ENCODE measurements at regions not wholly inside any gene's neighbourhood (a gene's known extent, or its start where the extent isn't known, plus 50 kb on each side); places are given as distances from the start of the nearest gene placed in this dataset.
"Not testable (repeated sequence)": the region's sequence is repeated elsewhere in the genome, so short reads cannot be mapped to it uniquely, and the experiment has no call there.

DNA sequence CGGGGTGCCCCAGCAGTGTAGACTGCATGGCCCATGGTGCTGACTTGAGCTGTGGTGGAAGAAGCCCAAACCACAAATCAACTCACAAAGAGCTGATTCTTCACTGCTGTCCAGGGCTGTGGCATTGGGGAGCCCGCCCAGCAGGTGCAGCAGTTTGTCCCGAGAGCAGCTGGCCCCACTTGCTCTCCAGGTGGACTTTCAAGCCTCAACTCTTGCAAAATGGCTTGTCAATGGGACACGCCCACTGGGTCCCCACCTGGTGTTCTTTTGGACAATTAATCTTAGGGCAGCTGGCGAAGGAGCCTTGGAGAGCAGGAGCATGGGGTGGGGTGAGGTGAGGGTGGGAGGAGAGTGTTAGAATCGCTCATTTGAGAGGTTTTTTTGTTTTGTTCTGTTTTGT lies 117.9 kb downstream of the MYCN start:
- Histone ChIP-seq H3K4me1 (peaks cover 14% of the 10 kb centered on the region), H3K4me3 (no peak overlapping the region), H3K27me3 (ENCODE audit: low read depth) (no peaks in the 10 kb centered on the region), H3K36me3 (no peaks in the 10 kb centered on the region), H3K27ac (replicated peaks) (no peak overlapping the region), H3K9me3 (replicated peaks) (peaks cover 4% of the 10 kb centered on the region)
- TF ChIP-seq, protein P1, sequence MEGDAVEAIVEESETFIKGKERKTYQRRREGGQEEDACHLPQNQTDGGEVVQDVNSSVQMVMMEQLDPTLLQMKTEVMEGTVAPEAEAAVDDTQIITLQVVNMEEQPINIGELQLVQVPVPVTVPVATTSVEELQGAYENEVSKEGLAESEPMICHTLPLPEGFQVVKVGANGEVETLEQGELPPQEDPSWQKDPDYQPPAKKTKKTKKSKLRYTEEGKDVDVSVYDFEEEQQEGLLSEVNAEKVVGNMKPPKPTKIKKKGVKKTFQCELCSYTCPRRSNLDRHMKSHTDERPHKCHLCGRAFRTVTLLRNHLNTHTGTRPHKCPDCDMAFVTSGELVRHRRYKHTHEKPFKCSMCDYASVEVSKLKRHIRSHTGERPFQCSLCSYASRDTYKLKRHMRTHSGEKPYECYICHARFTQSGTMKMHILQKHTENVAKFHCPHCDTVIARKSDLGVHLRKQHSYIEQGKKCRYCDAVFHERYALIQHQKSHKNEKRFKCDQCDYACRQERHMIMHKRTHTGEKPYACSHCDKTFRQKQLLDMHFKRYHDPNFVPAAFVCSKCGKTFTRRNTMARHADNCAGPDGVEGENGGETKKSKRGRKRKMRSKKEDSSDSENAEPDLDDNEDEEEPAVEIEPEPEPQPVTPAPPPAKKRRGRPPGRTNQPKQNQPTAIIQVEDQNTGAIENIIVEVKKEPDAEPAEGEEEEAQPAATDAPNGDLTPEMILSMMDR (IDR thresholded peaks at IDR 0.05; ENCODE audit: borderline replicate concordance), result no peak
- intact Hi-C loops (cut with micrococcal nuclease), result no loop called here
- no peak for DNase-seq

DNA sequence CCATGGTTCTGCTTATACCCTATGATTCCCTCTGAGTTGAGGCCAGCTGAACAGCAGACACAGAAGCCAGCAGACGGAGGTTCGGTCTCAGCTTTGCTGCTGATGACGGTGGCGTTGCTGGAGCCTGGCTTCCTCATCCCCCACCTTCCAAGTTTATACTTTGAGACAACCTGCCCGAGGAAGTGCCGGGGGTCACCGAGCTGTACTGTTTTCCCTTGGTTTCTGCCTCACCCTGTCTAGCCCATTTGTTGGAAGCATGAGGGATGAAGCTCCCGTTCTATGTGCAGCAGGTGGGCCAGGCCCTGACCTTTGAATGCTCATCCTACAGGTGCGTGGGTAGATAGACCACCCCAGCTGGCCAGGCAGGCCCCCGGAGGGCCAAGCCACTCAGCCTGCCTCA lies 117.3 kb downstream of the MYCN start:
- no peaks in the 10 kb centered on the region for H3K27me3 ChIP-seq (ENCODE audit: low read depth)
- H3K27ac ChIP-seq (replicated peaks), result no peak overlapping the region
- DNase-seq, result no peak
- H3K4me3 ChIP-seq, result no peak overlapping the region
- intact Hi-C loops (cut with micrococcal nuclease), result no loop called here
- H3K4me1 ChIP-seq, result peaks cover 14% of the 10 kb centered on the region
- TF ChIP-seq, protein P1 (IDR thresholded peaks at IDR 0.05; ENCODE audit: borderline replicate concordance), result no peak
- no peaks in the 10 kb centered on the region for H3K36me3 ChIP-seq
- H3K9me3 ChIP-seq (replicated peaks), result no peaks in the 10 kb centered on the region

DNA sequence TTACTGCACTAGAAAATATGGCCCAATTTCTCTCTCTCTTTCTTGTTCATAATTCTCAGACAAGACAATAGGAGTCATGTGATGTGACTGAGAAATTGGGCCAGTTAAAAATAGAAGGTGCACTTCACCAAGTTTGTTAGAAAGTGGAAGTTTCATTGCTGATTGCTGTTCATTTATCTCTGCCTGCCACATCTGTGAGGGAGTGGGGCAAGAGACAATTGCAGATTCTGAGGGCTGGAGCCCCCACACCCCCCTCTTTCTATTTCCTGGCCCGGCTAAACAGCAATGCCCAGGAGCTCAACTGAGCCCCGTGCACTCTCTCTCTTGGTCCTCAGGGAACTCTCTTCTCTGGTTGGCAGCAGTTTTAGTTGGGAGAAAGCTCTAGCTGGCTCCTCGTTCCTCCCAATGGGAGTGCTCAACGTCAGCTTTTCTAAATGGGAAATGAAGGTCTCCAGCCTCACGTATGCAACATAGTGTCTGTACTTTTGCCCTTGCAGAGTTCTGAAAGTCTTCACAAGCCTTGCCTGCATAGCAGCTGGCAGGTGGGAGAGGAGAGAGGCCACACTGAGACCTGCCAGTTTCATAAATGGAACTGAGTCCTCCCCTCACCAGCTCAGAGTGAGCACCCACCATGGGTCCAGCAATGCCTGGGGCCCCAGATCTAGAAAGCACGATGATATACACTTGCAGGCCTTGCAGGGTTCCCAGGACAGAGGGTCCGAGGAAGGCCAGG lies 115.7 kb downstream of the MYCN start:
- no peaks in the 10 kb centered on the region for H3K36me3 ChIP-seq
- H3K27ac ChIP-seq (replicated peaks), result no peak overlapping the region
- H3K4me1 ChIP-seq, result peaks cover 14% of the 10 kb centered on the region
- TF ChIP-seq, protein P1 (IDR thresholded peaks at IDR 0.05; ENCODE audit: borderline replicate concordance), result no peak
- H3K27me3 ChIP-seq (ENCODE audit: low read depth), result no peaks in the 10 kb centered on the region
- intact Hi-C loops (cut with micrococcal nuclease), result no loop called here
- H3K4me3 ChIP-seq, result no peak overlapping the region
- H3K9me3 ChIP-seq (replicated peaks), result no peaks in the 10 kb centered on the region
- DNase-seq, result no peak

DNA sequence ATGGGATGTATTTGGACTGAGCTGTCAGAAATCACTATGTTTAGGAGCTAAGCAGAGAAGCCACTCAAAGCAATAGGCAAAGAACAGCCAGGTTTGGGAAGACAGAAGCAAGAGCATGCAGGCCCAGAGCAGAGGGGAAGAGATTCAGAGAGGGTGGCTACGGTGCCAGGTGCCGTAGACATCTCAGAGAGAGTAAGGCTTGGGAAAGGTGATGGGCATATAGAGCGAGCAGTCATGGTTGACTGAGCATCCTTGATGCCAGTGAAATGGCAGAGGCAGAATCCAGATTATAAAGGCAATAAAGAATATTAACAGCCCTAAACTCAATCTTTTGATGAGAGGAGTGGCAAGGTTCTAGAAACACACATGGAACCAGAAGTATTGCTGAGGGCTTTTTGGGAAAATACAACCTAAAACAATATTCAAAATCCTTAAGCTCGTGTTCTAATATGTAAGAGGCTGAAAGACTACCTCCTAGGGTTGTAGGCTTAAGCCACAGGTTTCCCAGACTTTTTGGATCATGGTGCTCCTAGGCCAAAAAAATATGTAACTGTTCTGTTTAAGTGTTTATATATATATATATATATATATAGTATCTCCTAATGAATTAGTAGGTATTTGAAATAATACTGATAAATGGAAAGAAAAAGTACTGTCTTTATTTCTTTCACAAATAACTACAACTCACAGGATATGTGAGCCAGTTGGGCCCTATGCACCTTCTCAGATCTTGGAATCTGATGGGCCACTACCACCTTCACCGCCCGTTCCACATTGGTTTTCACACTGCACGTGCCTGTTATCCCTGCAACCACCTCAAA lies 113.3 kb downstream of the MYCN start:
- Histone ChIP-seq H3K27me3 (ENCODE audit: low read depth) (peaks cover 12% of the 10 kb centered on the region), H3K36me3 (no peaks in the 10 kb centered on the region), H3K4me3 (no peak overlapping the region), H3K4me1 (peaks cover 14% of the 10 kb centered on the region), H3K9me3 (replicated peaks) (no peaks in the 10 kb centered on the region), H3K27ac (replicated peaks) (no peak overlapping the region)
- intact Hi-C loops (cut with micrococcal nuclease), result no loop called here
- TF ChIP-seq, protein P1 (IDR thresholded peaks at IDR 0.05; ENCODE audit: borderline replicate concordance), result no peak
- DNase-seq, result no peak

DNA sequence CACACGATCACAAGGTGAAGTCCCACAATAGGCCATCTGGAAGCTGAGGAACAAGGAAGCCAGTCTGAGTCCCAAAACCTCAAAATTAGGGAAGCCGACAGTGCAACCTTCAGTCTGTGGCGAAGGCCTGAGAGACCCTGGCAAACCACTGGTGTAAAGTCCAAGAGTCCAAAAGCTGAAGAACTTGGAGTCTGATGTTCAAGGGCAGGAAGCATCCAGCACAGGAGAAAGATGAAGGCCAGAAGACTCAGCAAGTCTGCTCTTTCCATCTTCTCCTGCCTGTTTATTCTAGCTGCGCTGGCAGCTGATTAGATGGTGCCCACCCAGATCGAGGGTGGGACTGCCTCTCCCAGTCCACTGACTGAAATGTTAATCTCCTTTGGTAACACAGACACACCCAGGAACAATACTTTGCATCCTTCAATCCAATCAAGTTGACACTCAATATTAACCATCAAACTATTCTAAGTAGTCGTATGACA lies 112.3 kb downstream of the MYCN start:
- peaks cover 12% of the 10 kb centered on the region for H3K27me3 ChIP-seq (ENCODE audit: low read depth)
- peaks cover 14% of the 10 kb centered on the region for H3K4me1 ChIP-seq
- H3K4me3 ChIP-seq; H3K27ac ChIP-seq (replicated peaks); intact Hi-C loops (cut with micrococcal nuclease); H3K9me3 ChIP-seq (replicated peaks); H3K36me3 ChIP-seq; DNase-seq: not testable (repeated sequence)

All from left ventricle myocardium inferior (tissue), 1 donor.